Mesenchymal stem cell (in vitro differentiated cells and primary cell): ENCODE measurements at regions not wholly inside any gene's neighbourhood (a gene's known extent, or its start where the extent isn't known, plus 50 kb on each side); places are given as distances from the start of the nearest gene placed in this dataset.

Experiments used
- DNase-seq: peaks from one replicate; pipeline ENCODE4 v3.0.0-alpha.2; 2013
- H2AFZ ChIP-seq: one replicate; pipeline ENCODE4 v1.6.1; 2013; ENCODE audit warnings: low read depth, mild to moderate bottlenecking, control low read depth, inconsistent platforms, low read length, moderate library complexity
- H2AK5ac ChIP-seq: 2 replicates; pipeline ENCODE4 v1.6.1; 2013; ENCODE audit warnings: low read length, moderate library complexity, mild to moderate bottlenecking, inconsistent platforms; ENCODE audit not compliant: severe bottlenecking
- H2BK120ac ChIP-seq: one replicate; pipeline ENCODE4 v1.6.1; 2013; ENCODE audit warnings: low read depth, mild to moderate bottlenecking, inconsistent platforms, low read length, moderate library complexity
- H2BK12ac ChIP-seq, 2 experiments: one replicate each; pipeline ENCODE4 v1.6.1; 2013; ENCODE audit warnings: inconsistent platforms in 2 of 2, low read length in 2 of 2, mild to moderate bottlenecking in 2 of 2, moderate library complexity in 2 of 2, control low read depth in 1 of 2
- H2BK15ac ChIP-seq: one replicate; pipeline ENCODE4 v1.6.1; 2013; ENCODE audit warnings: mild to moderate bottlenecking, low read depth, inconsistent platforms; ENCODE audit not compliant: poor library complexity, severe bottlenecking
- H2BK5ac ChIP-seq: 2 replicates; pipeline ENCODE4 v1.6.1; 2013; ENCODE audit warnings: low read depth, mild to moderate bottlenecking, low read length, control low read depth, inconsistent platforms; ENCODE audit not compliant: poor library complexity, severe bottlenecking
- H3K14ac ChIP-seq, 2 experiments: one replicate each; pipeline ENCODE4 v1.6.1; 2013; ENCODE audit warnings: inconsistent platforms in 2 of 2, low read length in 2 of 2, control low read depth in 1 of 2, mild to moderate bottlenecking in 1 of 2, moderate library complexity in 1 of 2
- H3K18ac ChIP-seq, 2 experiments: one replicate each; pipeline ENCODE4 v1.6.1; 2013; ENCODE audit warnings: inconsistent platforms in 2 of 2, low read length in 2 of 2, control low read depth in 1 of 2, low read depth in 1 of 2, mild to moderate bottlenecking in 1 of 2
- H3K23ac ChIP-seq, 2 experiments: one replicate each; pipeline ENCODE4 v1.6.1; 2013; ENCODE audit warnings: inconsistent platforms in 2 of 2, low read length in 2 of 2, mild to moderate bottlenecking in 2 of 2, moderate library complexity in 2 of 2, control low read depth in 1 of 2
- H3K27ac ChIP-seq: 2 replicates; pipeline ENCODE4 v1.5.1; 2013; ENCODE audit warnings: mild to moderate bottlenecking, moderate library complexity, low read length, control low read depth, inconsistent platforms; ENCODE audit not compliant: poor library complexity, severe bottlenecking
- H3K27me3 ChIP-seq, 2 experiments: 2 replicates each; pipeline versions ENCODE4 v1.6.1 to v1.7.0; 2013; ENCODE audit warnings: low read length in 2 of 2, mild to moderate bottlenecking in 2 of 2, moderate library complexity in 2 of 2, control low read depth in 1 of 2, inconsistent platforms in 1 of 2; ENCODE audit not compliant: control insufficient read depth in 1 of 2, insufficient read depth in 1 of 2
- H3K36me3 ChIP-seq, 2 experiments: 2 replicates each; pipeline versions ENCODE4 v1.6.1 to v1.7.0; 2013; ENCODE audit warnings: low read length in 2 of 2, control low read depth in 1 of 2, inconsistent platforms in 1 of 2, low read depth in 1 of 2, mild to moderate bottlenecking in 1 of 2; ENCODE audit not compliant: insufficient read depth in 2 of 2, control insufficient read depth in 1 of 2
- H3K4ac ChIP-seq, 2 experiments: one replicate each; pipeline ENCODE4 v1.6.1; 2013; ENCODE audit warnings: inconsistent platforms in 2 of 2, low read length in 2 of 2, mild to moderate bottlenecking in 2 of 2, moderate library complexity in 2 of 2, control low read depth in 1 of 2, low read depth in 1 of 2
- H3K4me1 ChIP-seq: 2 replicates; pipeline ENCODE4 v1.6.1; 2013; ENCODE audit warnings: low read depth, low read length, control low read depth; ENCODE audit not compliant: control insufficient read depth, insufficient read depth
- H3K4me2 ChIP-seq: 2 replicates; pipeline ENCODE4 v1.6.1; 2013; ENCODE audit warnings: low read length, mild to moderate bottlenecking, inconsistent platforms; ENCODE audit not compliant: poor library complexity, severe bottlenecking
- H3K4me3 ChIP-seq, 2 experiments: 2 replicates each; pipeline versions ENCODE4 v1.5.1 to v1.7.0; 2013; ENCODE audit warnings: low read length in 2 of 2, mild to moderate bottlenecking in 2 of 2, control low read depth in 1 of 2, low read depth in 1 of 2; ENCODE audit not compliant: insufficient read depth in 1 of 2
- H3K79me1 ChIP-seq: replicated peaks from 2 replicates; pipeline ENCODE4 v1.6.1; 2013; ENCODE audit warnings: mild to moderate bottlenecking, control low read depth, low read length, inconsistent platforms; ENCODE audit not compliant: poor library complexity, severe bottlenecking
- H3K9ac ChIP-seq: 2 replicates; pipeline ENCODE4 v1.7.0; 2013; ENCODE audit warnings: mild to moderate bottlenecking, low read length, moderate library complexity
- H3K9me3 ChIP-seq: 2 replicates; pipeline ENCODE4 v1.7.0; 2013; ENCODE audit warnings: mild to moderate bottlenecking, low read length; ENCODE audit not compliant: control insufficient read depth
- H4K8ac ChIP-seq: one replicate; pipeline ENCODE4 v1.6.1; 2013; ENCODE audit warnings: inconsistent platforms, mild to moderate bottlenecking, low read length, moderate library complexity
- H4K91ac ChIP-seq: one replicate; pipeline ENCODE4 v1.6.1; 2013; ENCODE audit warnings: mild to moderate bottlenecking, low read length, inconsistent platforms
- WGBS: methylation state at CpG from one replicate; pipeline ENCODE4 v1.1.7; 2013; ENCODE audit warnings: mixed read lengths; 5-methylcytosine and 5-hydroxymethylcytosine counted together

GRCh38 chr12:90401185-90401584 lies 553.8 kb downstream of the CCER1 start:
- Histone ChIP-seq H3K27ac (no peak overlapping the region), H3K23ac (no peak overlapping the region)

GRCh38 chr12:90399357-90399756 lies 555.6 kb downstream of the CCER1 start:
- no peak overlapping the region for H4K8ac ChIP-seq
- no peak overlapping the region for H2AK5ac ChIP-seq
- no peaks in the 10 kb centered on the region for H3K36me3 ChIP-seq
- peak; percentile 63 for DNase-seq
- H3K9me3 ChIP-seq, result peaks cover 26% of the 10 kb centered on the region
- H3K4me1 ChIP-seq, result no peaks in the 10 kb centered on the region
- H4K91ac ChIP-seq, result no peak overlapping the region
- H3K4me3 ChIP-seq, result no peak overlapping the region
- H2AFZ ChIP-seq, result no peak overlapping the region
- H2BK5ac ChIP-seq, result no peak overlapping the region
- H3K14ac ChIP-seq, result no peak overlapping the region
- no peak overlapping the region for H3K4me2 ChIP-seq
- no peak overlapping the region for H3K18ac ChIP-seq
- H3K79me1 ChIP-seq, result no peaks in the 10 kb centered on the region
- H2BK120ac ChIP-seq, result no peak overlapping the region
- no peak overlapping the region for H3K27ac ChIP-seq
- H3K27me3 ChIP-seq, result no peaks in the 10 kb centered on the region
- no peak overlapping the region for H3K23ac ChIP-seq
- no peak overlapping the region for H3K4ac ChIP-seq
- H2BK12ac ChIP-seq, result no peak overlapping the region
- no peak overlapping the region for H3K9ac ChIP-seq
- H2BK15ac ChIP-seq, result no peak overlapping the region

More at GRCh38 chr12:90401185-90401584, 553.8 kb downstream of the CCER1 start:
- no peak overlapping the region for H3K4me2 ChIP-seq
- no peak overlapping the region for H2BK120ac ChIP-seq
- no peak overlapping the region for H3K9ac ChIP-seq
- DNase-seq, result no peak
- no peak overlapping the region for H2BK12ac ChIP-seq
- peak overlapping the region; percentile 12 for H2BK5ac ChIP-seq
- H3K36me3 ChIP-seq, result no peaks in the 10 kb centered on the region
- H3K4me3 ChIP-seq, result no peak overlapping the region
- H3K14ac ChIP-seq, result no peak overlapping the region
- no peaks in the 10 kb centered on the region for H3K79me1 ChIP-seq
- H3K9me3 ChIP-seq, result peaks cover 22% of the 10 kb centered on the region
- no peak overlapping the region for H2BK15ac ChIP-seq
- no peak overlapping the region for H4K91ac ChIP-seq
- H2AFZ ChIP-seq, result no peak overlapping the region
- H2AK5ac ChIP-seq, result no peak overlapping the region
- WGBS, result no CpG with 5 or more reads among the region's 2 CpGs
- H3K4ac ChIP-seq, result no peak overlapping the region
- H4K8ac ChIP-seq, result no peak overlapping the region
- no peak overlapping the region for H3K18ac ChIP-seq
- H3K27me3 ChIP-seq, result no peaks in the 10 kb centered on the region
- H3K4me1 ChIP-seq, result no peaks in the 10 kb centered on the region

- no peak overlapping the region for H2BK15ac ChIP-seq
- no peak overlapping the region for H3K27ac ChIP-seq
- no peak overlapping the region for H4K91ac ChIP-seq
- no peak overlapping the region for H3K4me2 ChIP-seq
- no peaks in the 10 kb centered on the region for H3K27me3 ChIP-seq
- H2BK5ac ChIP-seq, result no peak overlapping the region
- H3K9ac ChIP-seq, result no peak overlapping the region
- H3K36me3 ChIP-seq, result no peaks in the 10 kb centered on the region
- no peak overlapping the region for H3K14ac ChIP-seq
- no peak overlapping the region for H3K23ac ChIP-seq
- H3K79me1 ChIP-seq, result no peaks in the 10 kb centered on the region
- H2AFZ ChIP-seq, result no peak overlapping the region
- H2BK120ac ChIP-seq, result no peak overlapping the region
- H3K9me3 ChIP-seq, result peaks cover 26% of the 10 kb centered on the region
- no peak overlapping the region for H4K8ac ChIP-seq
- peak overlapping the region in 1 of 2 experiments; percentile 50 for H3K18ac ChIP-seq
- no peak overlapping the region for H2AK5ac ChIP-seq
- no peak overlapping the region for H2BK12ac ChIP-seq
- no peak for DNase-seq
- no peak overlapping the region for H3K4ac ChIP-seq
- H3K4me1 ChIP-seq, result no peaks in the 10 kb centered on the region
- no peak overlapping the region for H3K4me3 ChIP-seq
Observed at GRCh38 chr12:90398285-90398836, 556.6 kb downstream of the CCER1 start.

DNA sequence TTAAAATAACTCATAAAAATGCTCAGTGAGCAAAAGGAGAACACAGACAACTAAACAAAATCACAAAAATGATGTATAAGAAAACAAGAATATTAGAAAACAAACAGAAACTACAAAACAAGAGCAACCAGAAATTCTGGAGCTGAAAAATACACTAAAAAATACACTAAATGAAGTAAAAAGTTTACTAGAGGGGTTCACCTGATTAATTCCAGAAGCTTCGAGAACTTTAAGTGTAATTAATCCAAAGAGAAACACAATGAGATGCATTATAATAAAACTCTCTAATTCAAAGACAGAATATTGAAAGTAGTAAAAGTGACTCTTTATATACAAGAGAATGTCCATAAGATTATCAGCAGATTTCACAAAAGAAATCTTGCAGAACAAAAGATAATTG lies 558.4 kb downstream of the CCER1 start:
- Histone ChIP-seq H3K9ac (no peak overlapping the region), H4K8ac (no peak overlapping the region), H3K36me3 (no peaks in the 10 kb centered on the region), H2AFZ (no peak overlapping the region), H3K4me3 (no peak overlapping the region), H3K4me2 (no peak overlapping the region), H4K91ac (no peak overlapping the region), H2BK12ac (no peak overlapping the region), H3K4me1 (no peaks in the 10 kb centered on the region), H3K27me3 (no peaks in the 10 kb centered on the region), H3K18ac (no peak overlapping the region), H3K9me3 (peaks cover 26% of the 10 kb centered on the region), H3K79me1 (no peaks in the 10 kb centered on the region), H2AK5ac (no peak overlapping the region), H3K27ac (no peak overlapping the region), H3K23ac (no peak overlapping the region), H2BK15ac (no peak overlapping the region), H3K14ac (no peak overlapping the region), H2BK120ac (no peak overlapping the region), H3K4ac (no peak overlapping the region), H2BK5ac (no peak overlapping the region)
- DNase-seq, result no peak
- no CpG with 5 or more reads among the region's 1 CpG for WGBS
